K562 (cell line): ENCODE measurements at regions not wholly inside any gene's neighbourhood (a gene's known extent, or its start where the extent isn't known, plus 50 kb on each side); places are given as distances from the start of the nearest gene placed in this dataset.

Source experiments
- ATAC-seq: fragments of 200-7000 bp; cut with Tn5 transposase; 3 replicates; pipeline ENCODE4 v1.9.1; 2020; ENCODE audit warnings: moderate library complexity
- BruUV-seq: library from RNA; stranded (reverse); fragments of 400-500 nt; replicated peaks from 2 replicates; lab custom pipeline; 2021; lab: Mats Ljungman, UMichigan
- CTCF ChIA-PET: fragments of 300-600 bp; formaldehyde crosslinking; extraction: SDS; loops from one replicate; lab custom pipeline; 2021; ENCODE audit warnings: low intra/inter-chr PET ratio; lab: Yijun Ruan, JAX
- POLR2A ChIA-PET: fragments of 300-600, 350-650 bp; sonication (Branson Sonifier 250); formaldehyde crosslinking; extraction: SDS; loops from one replicate; lab custom pipeline; 2021; ENCODE audit warnings: antibody characterized with exemption, inconsistent platforms; lab: Yijun Ruan, JAX
- DNase-seq, 4 experiments: peaks; one replicate each; pipeline versions ENCODE4 v3.0.0 to v3.0.0-alpha.2; 2011 to 2018; ENCODE audit warnings: low spot score in 3 of 4, mixed read lengths in 3 of 4; ENCODE audit errors: extremely low read depth in 1 of 4
- FAIRE-seq: peaks from 2 replicates; lab custom pipeline; 2011; peaks lifted over from hg19 to GRCh38; lab: Jason Lieb, UNC
- H2AFZ ChIP-seq: 2 replicates; pipeline ENCODE4 v1.6.0; 2011; ENCODE audit warnings: low read depth, low read length, control low read depth, inconsistent platforms
- H3K27ac ChIP-seq: fragments of 200-600 bp; 3 replicates; pipeline ENCODE4 v1.8.0; 2011; ENCODE audit warnings: low read depth, mild to moderate bottlenecking, control low read depth, inconsistent platforms, low read length, moderate library complexity, mixed read lengths; ENCODE audit errors: extremely low read depth
- H3K27me3 ChIP-seq, 2 experiments: fragments of 300-600 bp in 1 of 2; 2 replicates in 1 of 2; 3 replicates in 1 of 2; pipeline versions ENCODE4 v1.6.0 to v1.8.0; 2011; ENCODE audit warnings: inconsistent platforms in 2 of 2, low read length in 2 of 2, mild to moderate bottlenecking in 1 of 2, mixed read lengths in 1 of 2, moderate library complexity in 1 of 2; ENCODE audit not compliant: control insufficient read depth in 2 of 2, insufficient read depth in 2 of 2
- H3K36me3 ChIP-seq: fragments of 300-600 bp; 3 replicates; pipeline ENCODE4 v1.8.0; 2011; ENCODE audit warnings: mild to moderate bottlenecking, low read length, inconsistent platforms; ENCODE audit not compliant: control insufficient read depth, insufficient read depth
- H3K4me1 ChIP-seq, 2 experiments: fragments of 200-600 bp in 1 of 2; replicated peaks in 1 of 2; 2 replicates in 1 of 2; 3 replicates in 1 of 2; pipeline versions ENCODE4 v1.5.1 to v1.8.0; 2011; ENCODE audit warnings: inconsistent platforms in 2 of 2, low read length in 2 of 2, mild to moderate bottlenecking in 1 of 2, mixed read lengths in 1 of 2, moderate library complexity in 1 of 2; ENCODE audit not compliant: control insufficient read depth in 2 of 2, insufficient read depth in 2 of 2
- H3K4me2 ChIP-seq: 2 replicates; pipeline ENCODE4 v1.6.1; 2011; ENCODE audit warnings: low read length, control low read depth, inconsistent platforms, mixed read lengths; ENCODE audit not compliant: insufficient read depth
- H3K4me3 ChIP-seq: fragments of 200-600 bp; sonication (generic), shearing (Covaris generic); 2 replicates; pipeline ENCODE4 v1.5.1; 2016; ENCODE audit warnings: control low read depth, inconsistent platforms
- H3K79me2 ChIP-seq: fragments of 200-600 bp; 3 replicates; pipeline ENCODE4 v1.8.0; 2011; ENCODE audit warnings: low read length, inconsistent platforms; ENCODE audit not compliant: control insufficient read depth, insufficient read depth
- H3K9ac ChIP-seq, 2 experiments: 2 replicates each; pipeline versions ENCODE4 v1.6.0 to v1.6.1; 2011; ENCODE audit warnings: low read depth in 2 of 2, low read length in 2 of 2, control low read depth in 1 of 2, inconsistent platforms in 1 of 2, mild to moderate bottlenecking in 1 of 2, mixed read lengths in 1 of 2; ENCODE audit not compliant: insufficient read depth in 1 of 2
- H3K9me1 ChIP-seq: one replicate; pipeline ENCODE4 v1.6.0; 2011; ENCODE audit warnings: inconsistent platforms, mild to moderate bottlenecking, low read length, moderate library complexity; ENCODE audit not compliant: control insufficient read depth, insufficient read depth
- H3K9me3 ChIP-seq: replicated peaks from 2 replicates; pipeline ENCODE4 v1.5.1; 2011; ENCODE audit warnings: low read depth, low read length, inconsistent platforms; ENCODE audit not compliant: control insufficient read depth, insufficient read depth
- H4K20me1 ChIP-seq: replicated peaks from 2 replicates; pipeline ENCODE4 v1.6.1; 2011; ENCODE audit warnings: low read length, inconsistent platforms, mixed read lengths; ENCODE audit not compliant: control insufficient read depth, insufficient read depth
- ETV1 ChIP-seq: fragments of 450-650 bp; conservative IDR thresholded peaks from 2 replicates; pipeline ENCODE4 v1.6.1; 2016; ENCODE audit warnings: missing genetic modification characterization, control low read depth, low read depth, missing compliant biosample characterization
- GATA2 ChIP-seq: sonication (generic); formaldehyde crosslinking; IDR thresholded peaks from 2 replicates; pipeline ENCODE4 v1.4.0; 2020; ENCODE audit warnings: mild to moderate bottlenecking, missing genetic modification reagents
- HDAC1 ChIP-seq, 2 experiments: fragments of 450-650 bp; IDR thresholded peaks; 2 replicates each; pipeline ENCODE4 v1.6.1; 2016 to 2017; ENCODE audit warnings: inconsistent platforms in 1 of 2, mild to moderate bottlenecking in 1 of 2, moderate library complexity in 1 of 2
- HLTF ChIP-seq: fragments of 450-650 bp; IDR thresholded peaks from 2 replicates; pipeline ENCODE4 v1.6.1; 2016
- HMG20B ChIP-seq: fragments of 250-450 bp; sonication (Bioruptor Pico); IDR thresholded peaks from 2 replicates; pipeline ENCODE4 v1.5.0; 2021; ENCODE audit warnings: mild to moderate bottlenecking
- LCOR ChIP-seq: sonication (generic); formaldehyde crosslinking; IDR thresholded peaks from 2 replicates; pipeline ENCODE4 v1.8.0; 2022; ENCODE audit warnings: mild to moderate bottlenecking, missing genetic modification reagents
- NR4A1 ChIP-seq, 2 experiments: fragments of 250-450 bp in 1 of 2; fragments of 450-650 bp in 1 of 2; sonication (Bioruptor Pico) in 1 of 2; IDR thresholded peaks; 2 replicates each; pipeline versions ENCODE4 v1.4.0 to v1.6.1; 2016 to 2020; ENCODE audit warnings: mild to moderate bottlenecking in 2 of 2, missing compliant biosample characterization in 1 of 2, missing genetic modification characterization in 1 of 2, moderate library complexity in 1 of 2
- PCBP1 ChIP-seq: fragments of 200-400 bp; formaldehyde crosslinking; IDR thresholded peaks from 2 replicates; pipeline ENCODE4 v1.6.1; 2018; ENCODE audit warnings: mild to moderate bottlenecking, low read depth, low read length; ENCODE audit not compliant: poor library complexity, severe bottlenecking
- SRF ChIP-seq, 2 experiments: fragments of 250-450, 450-650 bp in 1 of 2; sonication (Bioruptor Pico) in 1 of 2; sonication (generic) in 1 of 2; formaldehyde crosslinking; IDR thresholded peaks; 2 replicates each; pipeline versions ENCODE4 v1.5.0 to v1.5.1; 2020 to 2022; ENCODE audit warnings: mild to moderate bottlenecking in 1 of 2, missing genetic modification reagents in 1 of 2
- USF2 ChIP-seq: sonication (generic); formaldehyde crosslinking; IDR thresholded peaks from 2 replicates; pipeline ENCODE4 v1.5.0; 2020; ENCODE audit warnings: missing genetic modification reagents
- ZNF121 ChIP-seq: sonication (generic); formaldehyde crosslinking; conservative IDR thresholded peaks from 2 replicates; pipeline ENCODE4 v1.8.0; 2022; ENCODE audit warnings: missing genetic modification reagents
- ZNF408 ChIP-seq: fragments of 250-450 bp; sonication (Bioruptor Pico); IDR thresholded peaks from 2 replicates; pipeline ENCODE4 v1.4.0; 2020; ENCODE audit warnings: low read depth, mild to moderate bottlenecking, moderate library complexity
- WGBS: fragments of 100-300 bp; shearing (Covaris generic); methylation state at CpG from one replicate; pipeline ENCODE4 v1.1.6; 2016; ENCODE audit warnings: low coverage, mixed read lengths; ENCODE audit not compliant: insufficient coverage; ENCODE audit errors: missing lambda C conversion rate; 5-methylcytosine and 5-hydroxymethylcytosine counted together
- in situ Hi-C: fragments of 300-500 bp; cut with MboI; formaldehyde crosslinking; loops from 4 replicates; pipeline ENCODE4 v1.15.0; 2018; ENCODE audit warnings: inconsistent platforms, mixed read lengths
- intact Hi-C: fragments of 100-400 bp; cut with micrococcal nuclease; formaldehyde crosslinking; loops from 2 replicates; pipeline ENCODE4 v1.14.2; 2022

GRCh38 chr10:61018146-61018545 is 74.2 kb upstream of the RHOBTB1 start (continued):
- TF ChIP-seq ZNF121 (CRISPR knock-in tag), result no peak
- TF ChIP-seq ETV1, result no peak

- no peaks in the 10 kb centered on the region for H3K9me1 ChIP-seq
- H3K27me3 ChIP-seq, result no peaks in the 10 kb centered on the region
- no peak overlapping the region for H3K4me2 ChIP-seq
- H2AFZ ChIP-seq, result no peak overlapping the region
- DNase-seq (no peak), ATAC-seq (no peak), FAIRE-seq (no peak)
- 16% methylated on average over 1 of the region's 1 CpG for WGBS
- BruUV-seq, result no TSS peak
- H3K27ac ChIP-seq, result no peak overlapping the region
- in situ Hi-C loops, result no loop called here
- H3K4me1 ChIP-seq, result no peaks in the 10 kb centered on the region
- no peak overlapping the region for H3K4me3 ChIP-seq
- H3K9ac ChIP-seq, result no peak overlapping the region
- H4K20me1 ChIP-seq, result no peaks in the 10 kb centered on the region
- intact Hi-C loops, result no loop called here
- TF ChIP-seq HDAC1 (IDR thresholded peaks at IDR 0.05) (no peak), PCBP1 (no peak), GATA2 (CRISPR knock-in tag) (no peak), HLTF (no peak), SRF (CRISPR knock-in tag; IDR thresholded peaks at IDR 0.05) (no peak), ZNF408 (CRISPR knock-in tag) (no peak), NR4A1 (CRISPR knock-in tag; IDR thresholded peaks at IDR 0.05) (no peak), NR4A1 (tag; IDR thresholded peaks at IDR 0.05) (no peak), USF2 (CRISPR knock-in tag) (no peak), LCOR (no peak), HMG20B (CRISPR knock-in tag) (no peak)
- TF ChIP-seq, all 486 proteins: peak for 0
- no peaks in the 10 kb centered on the region for H3K36me3 ChIP-seq
- no peaks in the 10 kb centered on the region for H3K9me3 ChIP-seq
- ChIA-PET POLR2A (no interaction called here), CTCF (no interaction called here)
- H3K79me2 ChIP-seq, result no peaks in the 10 kb centered on the region
Measured at GRCh38 chr10:61016630-61017029, 72.6 kb upstream of the RHOBTB1 start.
